ENCODE measurements at regions not wholly inside any gene's neighbourhood (a gene's known extent, or its start where the extent isn't known, plus 50 kb on each side); places are given as distances from the start of the nearest gene placed in this dataset.

DNA sequence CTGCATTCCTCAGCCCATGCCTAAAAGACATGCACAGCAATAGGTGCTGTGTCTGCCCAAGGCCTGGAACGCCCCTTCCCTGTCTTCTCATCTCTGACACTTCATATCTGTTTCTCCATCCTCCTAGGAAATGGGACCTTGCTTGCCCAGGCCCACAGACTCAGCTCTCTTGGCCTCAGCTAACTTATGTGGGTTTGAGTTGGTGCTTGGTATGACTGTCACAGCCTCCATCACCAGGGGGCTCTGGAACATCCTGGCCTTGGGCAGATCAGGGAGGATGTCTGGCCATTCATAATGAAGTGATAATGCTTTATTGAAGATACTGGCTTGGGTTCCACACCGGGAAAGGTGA is 156.7 kb upstream of the SMAD3 start:
- RAD21 ChIA-PET (ENCODE audit: low non-redundant PET in 1 of 2, low total read pairs in 2 of 2, uncharacterized antibody in 2 of 2, unreplicated experiment in 2 of 2) = no interaction called here
- intact Hi-C loops (cut with micrococcal nuclease) = no loop called here
- TF ChIP-seq EGR1 (IDR thresholded peaks at IDR 0.05; ENCODE audit: low read depth) (no peak), SIN3A (IDR thresholded peaks at IDR 0.05; ENCODE audit: low read depth) (no peak), JUND (IDR thresholded peaks at IDR 0.05) (no peak), POLR2A (IDR thresholded peaks at IDR 0.05; ENCODE audit: borderline replicate concordance, extremely low read depth, insufficient read depth, insufficient read length) (no peak)
- CTCF ChIA-PET = no interaction called here
- Histone ChIP-seq H3K9ac (ENCODE audit: low read length) (no peak overlapping the region), H3K4me3 (replicated peaks in 1 of 2; ENCODE audit: low read depth in 1 of 2, low read length in 2 of 2) (no peak overlapping the region), H2AFZ (ENCODE audit: low read depth, low read length, poor library complexity, severe bottlenecking) (no peak overlapping the region), H3K4me1 (ENCODE audit: control insufficient read depth in 1 of 2, insufficient read depth in 2 of 2, low read length in 2 of 2) (no peaks in the 10 kb centered on the region; a peak in 1 of 4 replicates), H3K9me3 (ENCODE audit: control insufficient read depth in 1 of 2, insufficient read depth in 1 of 2, low read depth in 1 of 2, low read length in 2 of 2) (no peaks in the 10 kb centered on the region), H3K27ac (ENCODE audit: low read depth, low read length) (no peak overlapping the region), H3K4me2 (ENCODE audit: low read length) (no peak overlapping the region), H4K20me1 (ENCODE audit: insufficient read depth) (no peaks in the 10 kb centered on the region), H3K9me2 (ENCODE audit: insufficient read depth) (no peaks in the 10 kb centered on the region), H3K27me3 (ENCODE audit: insufficient read depth, low read length) (no peaks in the 10 kb centered on the region), H3K79me2 (ENCODE audit: insufficient read depth, low read length) (no peaks in the 10 kb centered on the region), H3K36me3 (ENCODE audit: control insufficient read depth in 1 of 2, insufficient read depth in 2 of 2, low read length in 2 of 2) (no peaks in the 10 kb centered on the region)
- ATAC-seq (no peak), DNase-seq (ENCODE audit: low read depth, low spot score) (no peak)
- POLR2A ChIA-PET = no interaction called here
- BruUV-seq (replicated peaks) = no TSS peak

DNA sequence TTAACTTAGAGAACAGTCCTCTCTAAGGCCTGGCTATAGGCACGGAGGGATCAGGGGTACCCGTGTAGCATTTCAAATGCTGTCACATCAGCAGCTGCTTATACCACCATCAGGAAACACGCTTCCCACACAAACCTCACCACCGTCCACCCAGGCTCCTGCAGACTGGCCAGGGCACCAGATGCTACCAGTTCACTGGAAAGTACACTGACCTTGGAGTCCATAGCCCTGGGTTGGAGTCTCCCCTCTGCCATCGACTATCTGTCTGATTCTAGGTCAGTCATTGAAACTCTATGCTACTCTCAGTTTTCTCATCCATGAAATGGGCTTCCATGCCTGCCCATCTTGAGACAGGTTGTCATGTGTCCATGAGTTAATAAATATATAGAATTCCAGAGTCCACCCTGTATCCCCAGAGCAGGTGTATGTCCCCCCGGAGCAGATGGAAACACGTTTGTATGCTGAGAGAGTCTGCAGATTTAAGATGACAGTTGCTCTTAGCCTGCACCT is 156.0 kb upstream of the SMAD3 start:
- H3K79me2 ChIP-seq (ENCODE audit: insufficient read depth, low read length) = no peaks in the 10 kb centered on the region
- H3K9me2 ChIP-seq (ENCODE audit: insufficient read depth) = no peaks in the 10 kb centered on the region
- no peaks in the 10 kb centered on the region for H4K20me1 ChIP-seq (ENCODE audit: insufficient read depth)
- H3K27ac ChIP-seq (ENCODE audit: low read depth, low read length) = no peak overlapping the region
- no peak overlapping the region for H3K4me2 ChIP-seq (ENCODE audit: low read length)
- H2AFZ ChIP-seq (ENCODE audit: low read depth, low read length, poor library complexity, severe bottlenecking) = no peak overlapping the region
- BruUV-seq (replicated peaks) = no TSS peak
- POLR2A ChIA-PET = no interaction called here
- ATAC-seq (no peak), DNase-seq (ENCODE audit: low read depth, low spot score) (no peak)
- no peak overlapping the region for H3K9ac ChIP-seq (ENCODE audit: low read length)
- RAD21 ChIA-PET (ENCODE audit: low non-redundant PET in 1 of 2, low total read pairs in 2 of 2, uncharacterized antibody in 2 of 2, unreplicated experiment in 2 of 2) = no interaction called here
- H3K36me3 ChIP-seq (ENCODE audit: control insufficient read depth in 1 of 2, insufficient read depth in 2 of 2, low read length in 2 of 2) = no peaks in the 10 kb centered on the region
- H3K4me1 ChIP-seq (ENCODE audit: control insufficient read depth in 1 of 2, insufficient read depth in 2 of 2, low read length in 2 of 2) = no peaks in the 10 kb centered on the region
- no peak overlapping the region for H3K4me3 ChIP-seq (replicated peaks in 1 of 2; ENCODE audit: low read depth in 1 of 2, low read length in 2 of 2)
- no peaks in the 10 kb centered on the region for H3K27me3 ChIP-seq (ENCODE audit: insufficient read depth, low read length)
- no peaks in the 10 kb centered on the region for H3K9me3 ChIP-seq (ENCODE audit: control insufficient read depth in 1 of 2, insufficient read depth in 1 of 2, low read depth in 1 of 2, low read length in 2 of 2)
- CTCF ChIA-PET = no interaction called here
- TF ChIP-seq EGR1 (IDR thresholded peaks at IDR 0.05; ENCODE audit: low read depth) (no peak), ELF1 (IDR thresholded peaks at IDR 0.05; ENCODE audit: borderline replicate concordance, low read depth) (no peak), JUND (IDR thresholded peaks at IDR 0.05) (no peak), ZFX (IDR thresholded peaks at IDR 0.05) (no peak), YY1 (IDR thresholded peaks at IDR 0.05; ENCODE audit: extremely low read depth, insufficient replicate concordance, low read depth, low read length) (no peak), EZH2phosphoT487 (IDR thresholded peaks at IDR 0.05; ENCODE audit: borderline replicate concordance) (no peak), SP1 (IDR thresholded peaks at IDR 0.05; ENCODE audit: low read depth) (no peak), SRF (IDR thresholded peaks at IDR 0.05; ENCODE audit: low read depth) (no peak), CEBPB (IDR thresholded peaks at IDR 0.05; ENCODE audit: low read depth) (no peak), CBX3 (IDR thresholded peaks at IDR 0.05; ENCODE audit: low read depth) (no peak)
- TF ChIP-seq, protein P1, sequence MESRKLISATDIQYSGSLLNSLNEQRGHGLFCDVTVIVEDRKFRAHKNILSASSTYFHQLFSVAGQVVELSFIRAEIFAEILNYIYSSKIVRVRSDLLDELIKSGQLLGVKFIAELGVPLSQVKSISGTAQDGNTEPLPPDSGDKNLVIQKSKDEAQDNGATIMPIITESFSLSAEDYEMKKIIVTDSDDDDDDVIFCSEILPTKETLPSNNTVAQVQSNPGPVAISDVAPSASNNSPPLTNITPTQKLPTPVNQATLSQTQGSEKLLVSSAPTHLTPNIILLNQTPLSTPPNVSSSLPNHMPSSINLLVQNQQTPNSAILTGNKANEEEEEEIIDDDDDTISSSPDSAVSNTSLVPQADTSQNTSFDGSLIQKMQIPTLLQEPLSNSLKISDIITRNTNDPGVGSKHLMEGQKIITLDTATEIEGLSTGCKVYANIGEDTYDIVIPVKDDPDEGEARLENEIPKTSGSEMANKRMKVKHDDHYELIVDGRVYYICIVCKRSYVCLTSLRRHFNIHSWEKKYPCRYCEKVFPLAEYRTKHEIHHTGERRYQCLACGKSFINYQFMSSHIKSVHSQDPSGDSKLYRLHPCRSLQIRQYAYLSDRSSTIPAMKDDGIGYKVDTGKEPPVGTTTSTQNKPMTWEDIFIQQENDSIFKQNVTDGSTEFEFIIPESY (IDR thresholded peaks at IDR 0.05; ENCODE audit: extremely low read depth, insufficient replicate concordance, low read length) = no peak
- TF ChIP-seq, protein P2, sequence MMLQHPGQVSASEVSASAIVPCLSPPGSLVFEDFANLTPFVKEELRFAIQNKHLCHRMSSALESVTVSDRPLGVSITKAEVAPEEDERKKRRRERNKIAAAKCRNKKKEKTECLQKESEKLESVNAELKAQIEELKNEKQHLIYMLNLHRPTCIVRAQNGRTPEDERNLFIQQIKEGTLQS (IDR thresholded peaks at IDR 0.05) = no peak
- TF ChIP-seq, protein P3, sequence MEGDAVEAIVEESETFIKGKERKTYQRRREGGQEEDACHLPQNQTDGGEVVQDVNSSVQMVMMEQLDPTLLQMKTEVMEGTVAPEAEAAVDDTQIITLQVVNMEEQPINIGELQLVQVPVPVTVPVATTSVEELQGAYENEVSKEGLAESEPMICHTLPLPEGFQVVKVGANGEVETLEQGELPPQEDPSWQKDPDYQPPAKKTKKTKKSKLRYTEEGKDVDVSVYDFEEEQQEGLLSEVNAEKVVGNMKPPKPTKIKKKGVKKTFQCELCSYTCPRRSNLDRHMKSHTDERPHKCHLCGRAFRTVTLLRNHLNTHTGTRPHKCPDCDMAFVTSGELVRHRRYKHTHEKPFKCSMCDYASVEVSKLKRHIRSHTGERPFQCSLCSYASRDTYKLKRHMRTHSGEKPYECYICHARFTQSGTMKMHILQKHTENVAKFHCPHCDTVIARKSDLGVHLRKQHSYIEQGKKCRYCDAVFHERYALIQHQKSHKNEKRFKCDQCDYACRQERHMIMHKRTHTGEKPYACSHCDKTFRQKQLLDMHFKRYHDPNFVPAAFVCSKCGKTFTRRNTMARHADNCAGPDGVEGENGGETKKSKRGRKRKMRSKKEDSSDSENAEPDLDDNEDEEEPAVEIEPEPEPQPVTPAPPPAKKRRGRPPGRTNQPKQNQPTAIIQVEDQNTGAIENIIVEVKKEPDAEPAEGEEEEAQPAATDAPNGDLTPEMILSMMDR (IDR thresholded peaks at IDR 0.05 in 2 of 3, conservative IDR thresholded peaks at IDR 0.05 in 1 of 3; ENCODE audit: borderline replicate concordance in 1 of 3, insufficient read depth in 1 of 3, low read depth in 2 of 3, low read length in 2 of 3) = no peak
- TF ChIP-seq, protein P4, sequence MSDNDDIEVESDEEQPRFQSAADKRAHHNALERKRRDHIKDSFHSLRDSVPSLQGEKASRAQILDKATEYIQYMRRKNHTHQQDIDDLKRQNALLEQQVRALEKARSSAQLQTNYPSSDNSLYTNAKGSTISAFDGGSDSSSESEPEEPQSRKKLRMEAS (IDR thresholded peaks at IDR 0.05) = no peak
- intact Hi-C loops (cut with micrococcal nuclease) = no loop called here
